Colonic mucosa (tissue), 4 donors: ENCODE measurements at regions not wholly inside any gene's neighbourhood (a gene's known extent, or its start where the extent isn't known, plus 50 kb on each side); places are given as distances from the start of the nearest gene placed in this dataset.

Experiments used
- DNase-seq: peaks from one replicate; pipeline ENCODE4 v3.0.0-alpha.2; 2020
- H3K27ac ChIP-seq: fragments of 200-600 bp; one replicate; pipeline ENCODE4 v1.8.0; 2021
- H3K27me3 ChIP-seq: fragments of 200-600 bp; one replicate; pipeline ENCODE4 v1.8.0; 2021
- H3K36me3 ChIP-seq: fragments of 200-600 bp; one replicate; pipeline ENCODE4 v1.8.0; 2021
- H3K4me1 ChIP-seq: fragments of 200-600 bp; one replicate; pipeline ENCODE4 v1.8.0; 2021; ENCODE audit warnings: mild to moderate bottlenecking
- H3K4me3 ChIP-seq: fragments of 200-600 bp; one replicate; pipeline ENCODE4 v1.8.0; 2021
- H3K9ac ChIP-seq, 2 donors: one replicate each; pipeline ENCODE4 v1.7.0; 2013; ENCODE audit warnings: control low read depth in 2 of 2, low read depth in 2 of 2, low read length in 2 of 2
- H3K9me3 ChIP-seq: fragments of 200-600 bp; one replicate; pipeline ENCODE4 v1.8.0; 2021
- CTCF ChIP-seq: fragments of 200-600 bp; IDR thresholded peaks from one replicate; pipeline ENCODE4 v1.8.0; 2022; ENCODE audit warnings: antibody characterized with exemption, mild to moderate bottlenecking
- intact Hi-C: fragments of 100-400 bp; cut with DNase I; formaldehyde crosslinking; loops from one replicate; pipeline ENCODE4 v1.14.1; 2022
- donor health status: healthy.
- donor health status: DM: no; HTN: no; CAD: no.
- donor health status: DM: no; HTN: no; CAD: no.

- Histone ChIP-seq H3K9me3 (no peaks in the 10 kb centered on the region), H3K4me3 (no peak overlapping the region), H3K27ac (no peak overlapping the region), H3K36me3 (no peaks in the 10 kb centered on the region), H3K27me3 (no peaks in the 10 kb centered on the region), H3K4me1 (no peaks in the 10 kb centered on the region), H3K9ac (no peak overlapping the region)
- no peak for DNase-seq
- intact Hi-C loops, result no loop called here
- no peak for TF ChIP-seq CTCF
Measured at GRCh38 chr18:67143028-67143427, 373.5 kb downstream of the DSEL start.

- Histone ChIP-seq H3K36me3 (no peaks in the 10 kb centered on the region), H3K27me3 (no peaks in the 10 kb centered on the region), H3K27ac (no peak overlapping the region), H3K9ac (no peak overlapping the region), H3K4me1 (no peaks in the 10 kb centered on the region), H3K4me3 (no peak overlapping the region), H3K9me3 (no peaks in the 10 kb centered on the region)
- intact Hi-C loops, result no loop called here
- no peak for DNase-seq
- TF ChIP-seq CTCF, result no peak
Measured at GRCh38 chr18:67142604-67143003, 373.9 kb downstream of the DSEL start.

- H3K4me3 ChIP-seq, result no peak overlapping the region
Measured at GRCh38 chr18:67140495-67140894, 376.0 kb downstream of the DSEL start.

GRCh38 chr18:67139899-67140298, 376.6 kb downstream of the DSEL start:
- no peak for TF ChIP-seq CTCF
- H3K4me3 ChIP-seq, result no peak overlapping the region
- H3K4me1 ChIP-seq, result no peaks in the 10 kb centered on the region
- no peaks in the 10 kb centered on the region for H3K27me3 ChIP-seq
- DNase-seq, result no peak
- intact Hi-C loops, result no loop called here
- H3K36me3 ChIP-seq, result no peaks in the 10 kb centered on the region
- H3K9ac ChIP-seq, result no peak overlapping the region
- H3K9me3 ChIP-seq, result no peaks in the 10 kb centered on the region
- no peak overlapping the region for H3K27ac ChIP-seq

More at GRCh38 chr18:67140495-67140894, 376.0 kb downstream of the DSEL start:
- intact Hi-C loops, result no loop called here
- DNase-seq, result no peak
- no peak overlapping the region for H3K9ac ChIP-seq
- H3K4me1 ChIP-seq, result no peaks in the 10 kb centered on the region
- H3K27ac ChIP-seq, result no peak overlapping the region
- H3K9me3 ChIP-seq, result no peaks in the 10 kb centered on the region
- no peaks in the 10 kb centered on the region for H3K36me3 ChIP-seq
- TF ChIP-seq CTCF, result no peak
- H3K27me3 ChIP-seq, result no peaks in the 10 kb centered on the region

GRCh38 chr18:67135981-67136380, 380.5 kb downstream of the DSEL start:
- Histone ChIP-seq H3K9me3 (no peaks in the 10 kb centered on the region), H3K36me3 (no peaks in the 10 kb centered on the region), H3K27me3 (no peaks in the 10 kb centered on the region), H3K4me1 (no peaks in the 10 kb centered on the region), H3K4me3 (no peak overlapping the region), H3K27ac (no peak overlapping the region), H3K9ac (no peak overlapping the region)
- intact Hi-C loops, result no loop called here
- TF ChIP-seq CTCF, result no peak
- DNase-seq, result no peak

GRCh38 chr18:67134911-67135310, 381.6 kb downstream of the DSEL start:
- H3K27me3 ChIP-seq, result no peaks in the 10 kb centered on the region
- no peaks in the 10 kb centered on the region for H3K9me3 ChIP-seq
- no peak overlapping the region for H3K27ac ChIP-seq
- H3K4me1 ChIP-seq, result no peaks in the 10 kb centered on the region
- H3K36me3 ChIP-seq, result no peaks in the 10 kb centered on the region
- no peak for DNase-seq
- TF ChIP-seq CTCF, result no peak
- H3K9ac ChIP-seq, result no peak overlapping the region
- intact Hi-C loops, result no loop called here
- H3K4me3 ChIP-seq, result no peak overlapping the region
